ENCODE measurements at regions not wholly inside any gene's neighbourhood (a gene's known extent, or its start where the extent isn't known, plus 50 kb on each side); places are given as distances from the start of the nearest gene placed in this dataset.

DNA sequence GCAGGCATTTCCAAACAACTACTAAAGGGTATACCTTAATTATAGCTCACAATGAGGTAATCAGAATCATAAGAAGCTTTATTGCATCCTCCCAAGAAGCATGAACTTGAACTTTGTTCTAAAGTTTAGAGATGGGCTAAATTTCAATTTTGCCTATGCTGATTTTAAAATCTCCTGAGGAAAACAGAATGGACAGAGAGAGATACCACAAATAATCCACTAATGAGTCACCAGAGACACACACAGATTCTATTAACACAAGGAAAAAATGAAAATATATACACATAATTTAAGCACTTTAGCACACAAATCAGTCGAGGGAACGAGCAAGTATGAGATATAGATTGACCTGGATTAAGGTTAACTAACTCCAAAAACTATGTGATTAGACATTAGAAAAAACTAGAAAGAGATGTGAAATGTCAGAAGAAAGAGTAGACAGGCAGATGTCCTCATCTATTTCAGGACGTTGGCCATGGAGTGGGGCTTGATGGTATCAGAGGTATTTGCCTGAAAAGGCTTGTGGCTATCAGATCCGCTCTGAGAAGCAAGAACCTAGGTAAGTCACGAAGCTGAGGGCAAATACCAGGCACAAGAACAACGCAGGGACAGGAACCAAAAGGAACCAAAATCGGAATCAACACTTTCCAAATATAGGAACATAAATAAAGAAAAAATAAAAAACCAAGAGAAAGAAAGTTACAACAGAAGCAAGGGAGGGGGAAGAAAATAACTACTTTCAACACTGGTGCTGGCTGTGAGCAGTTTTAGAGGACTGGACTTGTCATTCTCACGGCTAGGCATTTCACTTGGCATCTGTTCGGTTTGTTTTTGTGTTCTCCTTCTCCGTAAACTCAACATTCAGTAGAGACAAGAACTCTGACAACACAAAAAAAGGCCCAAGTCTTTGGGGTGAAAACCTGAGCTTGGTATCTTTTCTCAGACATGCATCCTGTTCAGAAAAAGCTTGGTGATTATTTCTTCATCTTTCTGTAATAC is 294.6 kb upstream of the PUM3 start:
- Mint-ChIP-seq H3K4me3 (ENCODE audit: unreplicated experiment) (no peak overlapping the region), H3K4me1 (ENCODE audit: unreplicated experiment) (no peaks in the 10 kb centered on the region), H3K27ac (ENCODE audit: unreplicated experiment) (no peak overlapping the region), H3K36me3 (ENCODE audit: low read depth, unreplicated experiment) (no peaks in the 10 kb centered on the region), H3K9me3 (ENCODE audit: unreplicated experiment) (no peaks in the 10 kb centered on the region), H3K27me3 (ENCODE audit: unreplicated experiment) (no peaks in the 10 kb centered on the region)
- DNase-seq (ENCODE audit: low spot score), result no peak
- TF ChIP-seq, protein P1, sequence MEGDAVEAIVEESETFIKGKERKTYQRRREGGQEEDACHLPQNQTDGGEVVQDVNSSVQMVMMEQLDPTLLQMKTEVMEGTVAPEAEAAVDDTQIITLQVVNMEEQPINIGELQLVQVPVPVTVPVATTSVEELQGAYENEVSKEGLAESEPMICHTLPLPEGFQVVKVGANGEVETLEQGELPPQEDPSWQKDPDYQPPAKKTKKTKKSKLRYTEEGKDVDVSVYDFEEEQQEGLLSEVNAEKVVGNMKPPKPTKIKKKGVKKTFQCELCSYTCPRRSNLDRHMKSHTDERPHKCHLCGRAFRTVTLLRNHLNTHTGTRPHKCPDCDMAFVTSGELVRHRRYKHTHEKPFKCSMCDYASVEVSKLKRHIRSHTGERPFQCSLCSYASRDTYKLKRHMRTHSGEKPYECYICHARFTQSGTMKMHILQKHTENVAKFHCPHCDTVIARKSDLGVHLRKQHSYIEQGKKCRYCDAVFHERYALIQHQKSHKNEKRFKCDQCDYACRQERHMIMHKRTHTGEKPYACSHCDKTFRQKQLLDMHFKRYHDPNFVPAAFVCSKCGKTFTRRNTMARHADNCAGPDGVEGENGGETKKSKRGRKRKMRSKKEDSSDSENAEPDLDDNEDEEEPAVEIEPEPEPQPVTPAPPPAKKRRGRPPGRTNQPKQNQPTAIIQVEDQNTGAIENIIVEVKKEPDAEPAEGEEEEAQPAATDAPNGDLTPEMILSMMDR (IDR thresholded peaks at IDR 0.05; ENCODE audit: unreplicated experiment), result no peak

DNA sequence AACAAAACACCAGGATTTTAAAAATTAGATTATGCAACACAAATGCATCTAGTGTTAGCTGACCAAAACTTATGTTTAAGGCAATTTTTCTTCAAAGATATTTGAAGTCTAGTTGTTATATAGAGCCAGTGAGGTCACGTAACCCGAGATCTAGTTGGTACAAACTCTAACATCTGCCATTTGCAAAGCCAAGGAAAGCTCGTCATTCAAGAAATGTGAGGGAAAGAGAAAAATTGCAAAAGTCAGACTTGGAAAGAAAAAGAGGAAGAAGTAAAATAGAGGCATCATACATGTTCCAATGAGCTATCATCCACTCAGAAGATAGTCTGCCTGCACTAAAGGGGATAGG is 293.4 kb upstream of the PUM3 start:
- Mint-ChIP-seq H3K4me3 (ENCODE audit: unreplicated experiment) (no peak overlapping the region), H3K4me1 (ENCODE audit: unreplicated experiment) (no peaks in the 10 kb centered on the region), H3K36me3 (ENCODE audit: low read depth, unreplicated experiment) (no peaks in the 10 kb centered on the region), H3K9me3 (ENCODE audit: unreplicated experiment) (no peaks in the 10 kb centered on the region), H3K27me3 (ENCODE audit: unreplicated experiment) (no peaks in the 10 kb centered on the region), H3K27ac (ENCODE audit: unreplicated experiment) (no peak overlapping the region)
- DNase-seq (ENCODE audit: low spot score), result no peak
- TF ChIP-seq, protein P1 (IDR thresholded peaks at IDR 0.05; ENCODE audit: unreplicated experiment), result no peak

DNA sequence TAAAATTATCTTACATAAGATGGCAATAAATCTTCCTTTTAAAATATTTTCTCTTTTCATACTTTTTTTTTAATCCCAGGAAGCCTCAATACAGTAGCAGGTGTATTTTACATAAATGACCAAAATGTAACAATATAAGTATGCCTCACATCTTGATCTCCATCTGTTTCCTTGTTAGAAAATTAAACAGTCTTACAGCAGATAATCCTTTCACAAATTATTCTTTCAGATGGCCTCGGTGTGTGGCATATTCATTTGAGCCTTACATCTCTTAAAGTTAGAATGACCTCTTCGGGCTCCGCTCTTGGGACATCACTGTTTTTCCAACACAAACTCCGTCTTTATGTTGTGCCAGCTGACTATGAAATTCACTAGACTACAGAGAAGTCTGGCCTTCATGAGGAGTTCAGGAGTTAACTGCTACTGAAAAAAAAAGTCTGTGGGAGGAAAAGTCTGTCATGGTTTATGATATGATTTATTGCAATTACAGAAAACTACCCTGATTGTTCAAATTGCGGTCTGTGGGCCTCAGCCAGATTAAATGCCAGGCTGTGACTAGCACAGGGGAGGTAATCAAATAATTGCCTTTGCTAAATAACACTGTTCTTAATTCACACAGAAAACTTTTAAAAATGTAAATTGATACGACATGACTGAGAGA is 292.9 kb upstream of the PUM3 start:
- no peak for DNase-seq (ENCODE audit: low spot score)
- H3K27ac Mint-ChIP-seq (ENCODE audit: unreplicated experiment), result no peak overlapping the region
- no peaks in the 10 kb centered on the region for H3K36me3 Mint-ChIP-seq (ENCODE audit: low read depth, unreplicated experiment)
- TF ChIP-seq, protein P1 (IDR thresholded peaks at IDR 0.05; ENCODE audit: unreplicated experiment), result no peak
- H3K9me3 Mint-ChIP-seq (ENCODE audit: unreplicated experiment), result no peaks in the 10 kb centered on the region
- no peak overlapping the region for H3K4me3 Mint-ChIP-seq (ENCODE audit: unreplicated experiment)
- H3K27me3 Mint-ChIP-seq (ENCODE audit: unreplicated experiment), result no peaks in the 10 kb centered on the region
- H3K4me1 Mint-ChIP-seq (ENCODE audit: unreplicated experiment), result no peaks in the 10 kb centered on the region

DNA sequence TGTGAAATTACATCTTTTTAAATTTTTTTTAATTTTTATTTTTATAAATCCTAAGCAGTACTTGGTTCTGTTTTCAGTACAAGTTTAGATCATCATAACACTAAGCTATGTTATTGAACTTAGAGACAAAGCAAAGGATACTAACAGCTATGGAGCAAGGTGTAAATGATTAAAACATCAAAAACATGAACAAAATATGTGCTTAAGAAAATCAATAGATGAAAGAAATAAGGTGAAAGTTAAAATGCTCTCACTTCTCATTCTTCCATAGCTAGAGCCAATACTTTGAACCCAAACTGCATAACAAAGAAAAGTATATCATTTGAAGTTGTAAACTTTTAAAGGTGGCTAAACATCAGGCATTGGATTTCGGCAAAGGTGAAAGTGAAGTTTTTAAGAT is 292.3 kb upstream of the PUM3 start:
- H3K9me3 Mint-ChIP-seq (ENCODE audit: unreplicated experiment), result no peaks in the 10 kb centered on the region
- H3K36me3 Mint-ChIP-seq (ENCODE audit: low read depth, unreplicated experiment), result no peaks in the 10 kb centered on the region
- no peak for DNase-seq (ENCODE audit: low spot score)

More for the DNA sequence above, 292.3 kb upstream of the PUM3 start:
- no peaks in the 10 kb centered on the region for H3K4me1 Mint-ChIP-seq (ENCODE audit: unreplicated experiment)
- H3K27me3 Mint-ChIP-seq (ENCODE audit: unreplicated experiment), result no peaks in the 10 kb centered on the region
- H3K27ac Mint-ChIP-seq (ENCODE audit: unreplicated experiment), result no peak overlapping the region
- no peak overlapping the region for H3K4me3 Mint-ChIP-seq (ENCODE audit: unreplicated experiment)
- TF ChIP-seq, protein P1 (IDR thresholded peaks at IDR 0.05; ENCODE audit: unreplicated experiment), result no peak

Measured in endothelial cell (in vitro differentiated cells).